ENCODE measurements at regions not wholly inside any gene's neighbourhood (a gene's known extent, or its start where the extent isn't known, plus 50 kb on each side); places are given as distances from the start of the nearest gene placed in this dataset.

GRCh38 chr5:158468444-158468843 is 609.5 kb upstream of the CLINT1 start:
- no peak for TF ChIP-seq CTCF (IDR thresholded peaks at IDR 0.05; ENCODE audit: partially characterized antibody, unreplicated experiment)
- no peak overlapping the region for H3K27ac Mint-ChIP-seq (ENCODE audit: unreplicated experiment)
- H3K27me3 Mint-ChIP-seq (ENCODE audit: unreplicated experiment), result peaks cover 6% of the 10 kb centered on the region
- H3K4me1 Mint-ChIP-seq (ENCODE audit: low read depth, unreplicated experiment), result peaks cover 16% of the 10 kb centered on the region
- H3K36me3 Mint-ChIP-seq (ENCODE audit: unreplicated experiment), result no peaks in the 10 kb centered on the region
- peaks cover 2% of the 10 kb centered on the region for H3K9me3 Mint-ChIP-seq (ENCODE audit: unreplicated experiment)
- H3K4me3 Mint-ChIP-seq (ENCODE audit: unreplicated experiment), result no peak overlapping the region
- no peak for DNase-seq

- H3K4me3 Mint-ChIP-seq (ENCODE audit: unreplicated experiment), result no peak overlapping the region
These were observed 607.2 kb upstream of the CLINT1 start for GRCh38 chr5:158466191-158466590.

GRCh38 chr5:158465086-158465972 is 606.4 kb upstream of the CLINT1 start:
- H3K9me3 Mint-ChIP-seq (ENCODE audit: unreplicated experiment), result no peaks in the 10 kb centered on the region
- H3K36me3 Mint-ChIP-seq (ENCODE audit: unreplicated experiment), result no peaks in the 10 kb centered on the region
- TF ChIP-seq CTCF (IDR thresholded peaks at IDR 0.05; ENCODE audit: partially characterized antibody, unreplicated experiment), result no peak
- H3K27me3 Mint-ChIP-seq (ENCODE audit: unreplicated experiment), result peaks cover 2% of the 10 kb centered on the region
- H3K27ac Mint-ChIP-seq (ENCODE audit: unreplicated experiment), result no peak overlapping the region
- H3K4me3 Mint-ChIP-seq (ENCODE audit: unreplicated experiment), result no peak overlapping the region
- no peak for DNase-seq
- no peaks in the 10 kb centered on the region for H3K4me1 Mint-ChIP-seq (ENCODE audit: low read depth, unreplicated experiment)

More at GRCh38 chr5:158466191-158466590, 607.2 kb upstream of the CLINT1 start:
- no peak for DNase-seq
- Mint-ChIP-seq H3K36me3 (ENCODE audit: unreplicated experiment) (no peaks in the 10 kb centered on the region), H3K27ac (ENCODE audit: unreplicated experiment) (no peak overlapping the region), H3K27me3 (ENCODE audit: unreplicated experiment) (peaks cover 4% of the 10 kb centered on the region), H3K9me3 (ENCODE audit: unreplicated experiment) (peaks cover 2% of the 10 kb centered on the region), H3K4me1 (ENCODE audit: low read depth, unreplicated experiment) (peaks cover 7% of the 10 kb centered on the region)
- no peak for TF ChIP-seq CTCF (IDR thresholded peaks at IDR 0.05; ENCODE audit: partially characterized antibody, unreplicated experiment)

GRCh38 chr5:158464383-158464782 is 605.4 kb upstream of the CLINT1 start:
- H3K36me3 Mint-ChIP-seq (ENCODE audit: unreplicated experiment), result no peaks in the 10 kb centered on the region
- DNase-seq, result no peak
- no peak for TF ChIP-seq CTCF (IDR thresholded peaks at IDR 0.05; ENCODE audit: partially characterized antibody, unreplicated experiment)
- H3K27me3 Mint-ChIP-seq (ENCODE audit: unreplicated experiment), result peaks cover 1% of the 10 kb centered on the region
- no peak overlapping the region for H3K4me3 Mint-ChIP-seq (ENCODE audit: unreplicated experiment)
- H3K27ac Mint-ChIP-seq (ENCODE audit: unreplicated experiment), result no peak overlapping the region
- no peaks in the 10 kb centered on the region for H3K9me3 Mint-ChIP-seq (ENCODE audit: unreplicated experiment)
- H3K4me1 Mint-ChIP-seq (ENCODE audit: low read depth, unreplicated experiment), result no peaks in the 10 kb centered on the region

GRCh38 chr5:158463938-158464337 is 605.0 kb upstream of the CLINT1 start:
- H3K27ac Mint-ChIP-seq (ENCODE audit: unreplicated experiment), result no peak overlapping the region
- DNase-seq, result no peak
- H3K9me3 Mint-ChIP-seq (ENCODE audit: unreplicated experiment), result no peaks in the 10 kb centered on the region
- no peaks in the 10 kb centered on the region for H3K27me3 Mint-ChIP-seq (ENCODE audit: unreplicated experiment)
- H3K36me3 Mint-ChIP-seq (ENCODE audit: unreplicated experiment), result no peaks in the 10 kb centered on the region
- H3K4me3 Mint-ChIP-seq (ENCODE audit: unreplicated experiment), result no peak overlapping the region
- no peak for TF ChIP-seq CTCF (IDR thresholded peaks at IDR 0.05; ENCODE audit: partially characterized antibody, unreplicated experiment)
- H3K4me1 Mint-ChIP-seq (ENCODE audit: low read depth, unreplicated experiment), result no peaks in the 10 kb centered on the region

All from glutamatergic neuron (in vitro differentiated cells).